ENCODE measurements at regions not wholly inside any gene's neighbourhood (a gene's known extent, or its start where the extent isn't known, plus 50 kb on each side); places are given as distances from the start of the nearest gene placed in this dataset.
"Not testable (repeated sequence)": the region's sequence is repeated elsewhere in the genome, so short reads cannot be mapped to it uniquely, and the experiment has no call there.

GRCh38 chr10:128571745-128572144 lies 445.5 kb upstream of the MKI67 start:
- DNase-seq (ENCODE audit: extremely low read depth in 1 of 2, low read depth in 1 of 2), result no peak

- no peak for DNase-seq (ENCODE audit: extremely low read depth in 1 of 2, low read depth in 1 of 2)
Observed at GRCh38 chr10:128572696-128573095, 446.5 kb upstream of the MKI67 start.

- DNase-seq (ENCODE audit: extremely low read depth in 1 of 2, low read depth in 1 of 2), result no peak
Observed at GRCh38 chr10:128573281-128573845, 447.1 kb upstream of the MKI67 start.

GRCh38 chr10:128573986-128574385 lies 447.8 kb upstream of the MKI67 start:
- no peak for DNase-seq (ENCODE audit: extremely low read depth in 1 of 2, low read depth in 1 of 2)

GRCh38 chr10:128574581-128575210 lies 448.5 kb upstream of the MKI67 start:
- no peak for DNase-seq (ENCODE audit: extremely low read depth in 1 of 2, low read depth in 1 of 2)

GRCh38 chr10:128575761-128576160 lies 449.5 kb upstream of the MKI67 start:
- no peak for DNase-seq (ENCODE audit: extremely low read depth in 1 of 2, low read depth in 1 of 2)

GRCh38 chr10:128576336-128576735 lies 450.1 kb upstream of the MKI67 start:
- no peak for DNase-seq (ENCODE audit: extremely low read depth in 1 of 2, low read depth in 1 of 2)

- DNase-seq (ENCODE audit: extremely low read depth in 1 of 2, low read depth in 1 of 2), result no peak
Observed at GRCh38 chr10:128576943-128577670, 450.9 kb upstream of the MKI67 start.

- no peak for DNase-seq (ENCODE audit: extremely low read depth in 1 of 2, low read depth in 1 of 2)
Observed at GRCh38 chr10:128577958-128578750, 451.9 kb upstream of the MKI67 start.

- no peak for DNase-seq (ENCODE audit: extremely low read depth in 1 of 2, low read depth in 1 of 2)
Observed at GRCh38 chr10:128578766-128579165, 452.5 kb upstream of the MKI67 start.

GRCh38 chr10:128579280-128579865 lies 453.1 kb upstream of the MKI67 start:
- no peak for DNase-seq (ENCODE audit: extremely low read depth in 1 of 2, low read depth in 1 of 2)

GRCh38 chr10:128579901-128580300 lies 453.7 kb upstream of the MKI67 start:
- DNase-seq (ENCODE audit: extremely low read depth in 1 of 2, low read depth in 1 of 2), result no peak

- not testable (repeated sequence) for DNase-seq (ENCODE audit: extremely low read depth in 1 of 2, low read depth in 1 of 2)
Observed at GRCh38 chr10:128583125-128583524, 456.9 kb upstream of the MKI67 start.

- not testable (repeated sequence) for DNase-seq (ENCODE audit: extremely low read depth in 1 of 2, low read depth in 1 of 2)
Observed at GRCh38 chr10:128586599-128586998, 460.4 kb upstream of the MKI67 start.

- no peak for DNase-seq (ENCODE audit: extremely low read depth in 1 of 2, low read depth in 1 of 2)
Observed at GRCh38 chr10:128587689-128588088, 461.5 kb upstream of the MKI67 start.

GRCh38 chr10:128588402-128588801 lies 462.2 kb upstream of the MKI67 start:
- DNase-seq (ENCODE audit: extremely low read depth in 1 of 2, low read depth in 1 of 2), result no peak

GRCh38 chr10:128594688-128595087 lies 468.5 kb upstream of the MKI67 start:
- no peak for DNase-seq (ENCODE audit: extremely low read depth in 1 of 2, low read depth in 1 of 2)

- no peak for DNase-seq (ENCODE audit: extremely low read depth in 1 of 2, low read depth in 1 of 2)
Observed at GRCh38 chr10:128596906-128597305, 470.7 kb upstream of the MKI67 start.

GRCh38 chr10:128599030-128599429 lies 472.8 kb upstream of the MKI67 start:
- DNase-seq (ENCODE audit: extremely low read depth in 1 of 2, low read depth in 1 of 2), result no peak

- no peak for DNase-seq (ENCODE audit: extremely low read depth in 1 of 2, low read depth in 1 of 2)
Observed at GRCh38 chr10:128599538-128599937, 473.3 kb upstream of the MKI67 start.

- DNase-seq (ENCODE audit: extremely low read depth in 1 of 2, low read depth in 1 of 2), result no peak
Observed at GRCh38 chr10:128602183-128602582, 476.0 kb upstream of the MKI67 start.

All from stimulated activated CD8-positive, alpha-beta memory T cell treated with anti-CD3 and anti-CD28 coated beads, Interleukin-7, amount 100 ng/mL, for 48 hours (primary cell).